Motor neuron (in vitro differentiated cells): ENCODE measurements at regions not wholly inside any gene's neighbourhood (a gene's known extent, or its start where the extent isn't known, plus 50 kb on each side); places are given as distances from the start of the nearest gene placed in this dataset.

Experiments
- ATAC-seq, 8 experiments: fragments of 200-7000 bp; cut with Tn5 transposase; replicated peaks in 6 of 8; 2 replicates each; pipeline ENCODE4 v1.8.0; 2021; ENCODE audit warnings: mild to moderate bottlenecking in 8 of 8, moderate library complexity in 8 of 8
- H3K27ac ChIP-seq, 2 donors: fragments of 250-450 bp; sonication (Bioruptor Pico); 2 replicates each; pipeline ENCODE4 v1.9.0; 2021; ENCODE audit warnings: antibody characterized with exemption in 2 of 2, mild to moderate bottlenecking in 2 of 2, moderate library complexity in 1 of 2
- H3K4me1 ChIP-seq, 2 donors: fragments of 250-450 bp; sonication (Bioruptor Pico); replicated peaks in 1 of 2; 2 replicates each; pipeline ENCODE4 v1.6.1; 2021; ENCODE audit warnings: antibody characterized with exemption in 2 of 2, mild to moderate bottlenecking in 2 of 2, moderate library complexity in 1 of 2
- H3K4me3 ChIP-seq, 5 donors: fragments of 250-450 bp; sonication (Bioruptor Pico); 2 replicates each; pipeline ENCODE4 v1.9.0; 2021; ENCODE audit warnings: antibody characterized with exemption in 5 of 5, mild to moderate bottlenecking in 5 of 5, moderate library complexity in 4 of 5
- WGBS, 10 experiments: fragments of 450-650 bp; shearing (Covaris generic); methylation state at CpG; one replicate each; pipeline ENCODE4 v1.0.0; 2022; 5-methylcytosine and 5-hydroxymethylcytosine counted together
- in situ Hi-C, 9 experiments: fragments of 400-800 bp; cut with MboI; loops; one replicate each; pipeline ENCODE4 v1.15.0; 2021; ENCODE audit warnings: low sequenced_read_pairs in 9 of 9, low pct_unique_long_range_greater_than_20kb in 2 of 9; ENCODE audit not compliant: unreplicated experiment in 9 of 9

DNA sequence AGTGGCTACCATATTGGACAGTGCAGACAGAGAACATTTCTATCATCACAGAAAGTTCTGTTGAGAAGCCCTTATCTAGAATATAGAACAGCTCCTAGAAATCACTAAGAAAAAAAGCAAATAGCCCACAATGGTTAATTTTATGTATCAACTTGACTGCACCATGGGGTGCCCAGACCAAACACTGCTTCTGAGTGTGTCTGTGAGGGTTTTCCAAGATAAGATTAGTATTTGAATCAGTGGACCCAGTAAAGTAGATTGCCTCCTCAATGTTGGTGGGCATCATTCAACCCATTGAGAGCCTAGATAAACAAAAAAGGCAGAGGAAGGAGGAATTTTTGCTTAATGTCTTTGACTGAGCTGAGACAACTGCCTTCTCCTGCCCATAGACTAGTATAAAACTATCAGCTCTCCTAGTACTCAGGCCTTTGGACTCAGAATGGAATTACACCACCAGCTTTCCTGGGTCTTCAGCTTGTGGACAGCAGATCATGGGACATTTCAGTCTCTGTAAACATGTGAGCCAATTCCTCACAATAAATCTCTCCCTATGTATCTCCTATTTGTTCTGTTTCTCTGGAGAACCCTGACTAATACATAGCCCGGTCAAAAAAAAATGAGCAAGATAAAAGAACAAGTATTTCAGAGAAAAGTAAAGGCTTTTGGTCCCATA lies 55.9 kb upstream of the OXTR start:
- WGBS, 10 experiments: 71 to 100% (median 100%) methylated on average over 1 of the region's 1 CpG; no CpG with 5 or more reads in 1 of the 10 experiments
- ATAC-seq: no peak
- H3K4me1 ChIP-seq: no peaks in the 10 kb centered on the region
- H3K4me3 ChIP-seq: no peak overlapping the region
- no peak overlapping the region for H3K27ac ChIP-seq
- in situ Hi-C loops: no loop called here

DNA sequence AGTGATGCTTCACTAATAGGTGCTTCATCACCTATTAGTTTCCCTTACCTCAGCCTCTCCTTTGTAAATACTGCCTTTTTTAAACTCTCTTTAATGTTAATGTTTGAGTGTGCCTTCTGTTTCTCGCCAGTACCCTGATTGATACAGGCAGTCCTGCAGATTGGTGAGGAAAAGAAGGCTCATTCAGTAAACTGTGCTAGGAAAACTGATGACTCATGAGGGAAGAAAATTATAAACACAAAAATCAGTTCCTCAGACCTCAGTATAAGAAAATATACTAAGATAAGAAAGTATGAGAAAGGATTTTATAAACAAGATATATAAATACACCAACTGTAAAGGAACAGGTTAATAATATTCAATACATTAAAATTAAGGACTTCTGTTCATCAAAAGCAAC lies 54.8 kb upstream of the OXTR start:
- in situ Hi-C loops: no loop called here
- WGBS, 10 experiments: 73 to 100% (median 88%) methylated on average over 1 of the region's 1 CpG; no CpG with 5 or more reads in 4 of the 10 experiments
- Histone ChIP-seq H3K27ac (no peak overlapping the region), H3K4me1 (no peaks in the 10 kb centered on the region), H3K4me3 (no peak overlapping the region)
- no peak for ATAC-seq

DNA sequence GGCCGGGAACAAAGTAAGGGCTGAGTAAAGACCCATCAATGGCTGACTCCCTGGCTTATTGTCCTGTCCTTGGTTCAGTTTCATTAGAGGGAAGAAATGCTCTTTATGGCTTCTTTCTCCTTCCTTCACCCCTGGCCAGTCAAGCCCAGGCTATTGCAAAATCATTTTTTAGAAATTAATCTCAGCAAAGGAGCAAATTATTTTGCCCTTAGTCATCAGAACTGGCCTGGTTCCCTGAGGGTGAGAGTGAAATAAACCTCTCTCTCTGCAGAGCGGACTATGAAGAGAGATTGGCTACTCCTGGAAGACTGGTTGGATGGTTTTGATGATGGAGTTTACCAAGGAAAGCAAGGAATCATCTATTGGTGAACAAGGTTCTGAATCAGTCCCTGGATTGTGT lies 52.7 kb upstream of the OXTR start:
- in situ Hi-C loops: no loop called here
- 93 to 100% (median 99%) methylated on average over 1 to 2 of the region's 2 CpGs; no CpG with 5 or more reads in 4 of the 10 experiments for WGBS, 10 experiments
- H3K4me3 ChIP-seq: no peak overlapping the region
- H3K4me1 ChIP-seq: no peaks in the 10 kb centered on the region
- no peak overlapping the region for H3K27ac ChIP-seq
- ATAC-seq: peak in 1 of 8 experiments; percentile 62
